Panc1 (cell line): ENCODE measurements at regions not wholly inside any gene's neighbourhood (a gene's known extent, or its start where the extent isn't known, plus 50 kb on each side); places are given as distances from the start of the nearest gene placed in this dataset.
"Not testable (repeated sequence)": the region's sequence is repeated elsewhere in the genome, so short reads cannot be mapped to it uniquely, and the experiment has no call there.

Experiments
- CTCF ChIP-seq: fragments of 450-650 bp; IDR thresholded peaks from 2 replicates; pipeline ENCODE4 v1.5.1; 2017; ENCODE audit warnings: mild to moderate bottlenecking
- POLR2AphosphoS5 ChIP-seq: IDR thresholded peaks from 2 replicates; pipeline ENCODE4 v1.6.1; 2012; ENCODE audit warnings: mild to moderate bottlenecking, low read depth, low read length, moderate library complexity
- REST ChIP-seq, 2 experiments: IDR thresholded peaks; 2 replicates each; pipeline ENCODE4 v1.6.1; 2011 to 2012; ENCODE audit warnings: low read depth in 2 of 2, control low read depth in 1 of 2, low read length in 1 of 2, mild to moderate bottlenecking in 1 of 2, moderate library complexity in 1 of 2; ENCODE audit not compliant: insufficient read depth in 1 of 2

DNA sequence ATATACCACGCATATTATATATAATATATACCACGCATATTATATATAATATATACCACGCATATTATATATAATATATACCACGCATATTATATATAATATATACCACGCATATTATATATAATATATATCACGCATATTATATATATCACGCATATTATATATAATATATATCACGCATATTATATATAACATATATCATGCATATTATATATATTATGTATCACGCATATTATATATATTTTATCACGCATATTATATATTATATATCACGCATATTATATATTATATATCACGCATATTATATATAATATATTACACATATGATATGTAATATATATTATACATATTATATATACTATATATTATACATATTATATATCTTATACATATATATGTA lies 1283.0 kb downstream of the EFNA5 start:
- not testable (repeated sequence) for TF ChIP-seq CTCF; REST (IDR thresholded peaks at IDR 0.05; ENCODE audit: insufficient read depth in 1 of 2, low read depth in 2 of 2, low read length in 1 of 2); POLR2AphosphoS5
